B cell (primary cell): ENCODE measurements at regions not wholly inside any gene's neighbourhood (a gene's known extent, or its start where the extent isn't known, plus 50 kb on each side); places are given as distances from the start of the nearest gene placed in this dataset.
"Not testable (repeated sequence)": the region's sequence is repeated elsewhere in the genome, so short reads cannot be mapped to it uniquely, and the experiment has no call there.

Experiments
- ATAC-seq: fragments of 200-7000 bp; cut with Tn5 transposase; one replicate; pipeline ENCODE4 v1.10.0; 2021; ENCODE audit warnings: low read depth, mild to moderate bottlenecking, moderate number of reproducible peaks, moderate library complexity
- CTCF ChIA-PET: fragments of 350-600 bp; sonication (Branson Sonifier 250); formaldehyde crosslinking; loops from one replicate; lab custom pipeline; 2021; ENCODE audit warnings: antibody characterized with exemption, inconsistent platforms; lab: Charles Lee
- POLR2A ChIA-PET: fragments of 350-600 bp; sonication (Branson Sonifier 250); formaldehyde crosslinking; loops from one replicate; lab custom pipeline; 2021; ENCODE audit warnings: antibody characterized with exemption; lab: Charles Lee
- DNase-seq: peaks from one replicate; pipeline ENCODE4 v3.0.0; 2013
- H2AFZ ChIP-seq: 2 replicates; pipeline ENCODE4 v1.6.1; 2012; ENCODE audit warnings: mild to moderate bottlenecking, low read depth, low read length; ENCODE audit not compliant: insufficient read depth, poor library complexity, severe bottlenecking
- H3K27ac ChIP-seq, 2 donors: 1 replicate in 1 of 2; 2 replicates in 1 of 2; pipeline ENCODE4 v1.5.1; 2012 to 2013; ENCODE audit warnings: low read length in 2 of 2, mild to moderate bottlenecking in 2 of 2, moderate library complexity in 1 of 2
- H3K27me3 ChIP-seq, 4 experiments: fragments of 200-600 bp in 1 of 4; sonication (generic) in 1 of 4; replicated peaks in 1 of 4; 1 replicate in 2 of 4; 2 replicates in 2 of 4; pipeline versions ENCODE4 v1.6.1 to v1.7.0; 2013 to 2016; ENCODE audit warnings: low read length in 3 of 4, mild to moderate bottlenecking in 2 of 4, mixed read lengths in 1 of 4, moderate library complexity in 1 of 4; ENCODE audit not compliant: insufficient read depth in 4 of 4, control insufficient read depth in 3 of 4; ENCODE audit errors: control extremely low read depth in 1 of 4
- H3K36me3 ChIP-seq, 2 experiments: replicated peaks in 1 of 2; 1 replicate in 1 of 2; 2 replicates in 1 of 2; pipeline versions ENCODE4 v1.6.1 to v1.7.1; 2013; ENCODE audit warnings: low read length in 1 of 2; ENCODE audit not compliant: insufficient read depth in 2 of 2, control insufficient read depth in 1 of 2; ENCODE audit errors: control extremely low read depth in 1 of 2, extremely low read depth in 1 of 2
- H3K4me1 ChIP-seq, 2 donors: fragments of 200-600 bp in 1 of 2; sonication (generic) in 1 of 2; 1 replicate in 1 of 2; 2 replicates in 1 of 2; pipeline versions ENCODE4 v1.5.1 to v1.6.1; 2013 to 2017; ENCODE audit warnings: low read length in 2 of 2; ENCODE audit not compliant: control insufficient read depth in 2 of 2, insufficient read depth in 2 of 2
- H3K4me2 ChIP-seq: replicated peaks from 2 replicates; pipeline ENCODE3; 2012; ENCODE audit warnings: mild to moderate bottlenecking, low read depth, low read length; ENCODE audit not compliant: poor library complexity, severe bottlenecking
- H3K4me3 ChIP-seq, 5 experiments: fragments of 200-600 bp in 1 of 5; sonication (generic) in 1 of 5; 1 replicate in 3 of 5; 2 replicates in 2 of 5; pipeline versions ENCODE4 v1.5.1 to v1.7.0; 2011 to 2016; ENCODE audit warnings: low read length in 4 of 5, mild to moderate bottlenecking in 4 of 5, low read depth in 2 of 5, control low read depth in 1 of 5, moderate library complexity in 1 of 5; ENCODE audit not compliant: insufficient read depth in 1 of 5; ENCODE audit errors: control extremely low read depth in 1 of 5, extremely low read depth in 1 of 5
- H3K79me2 ChIP-seq: fragments of 200-600 bp; sonication (generic); one replicate; pipeline ENCODE4 v1.6.0; 2016; ENCODE audit warnings: low read length; ENCODE audit not compliant: control insufficient read depth, insufficient read depth
- H3K9ac ChIP-seq: fragments of 200-600 bp; sonication (generic); 2 replicates; pipeline ENCODE4 v1.6.1; 2017; ENCODE audit warnings: mild to moderate bottlenecking, low read length, moderate library complexity
- H3K9me3 ChIP-seq, 3 donors: one replicate each; pipeline versions ENCODE4 v1.6.1 to v1.7.1; 2013; ENCODE audit warnings: low read length in 2 of 3; ENCODE audit not compliant: control insufficient read depth in 2 of 3, insufficient read depth in 1 of 3; ENCODE audit errors: control extremely low read depth in 1 of 3
- H4K20me1 ChIP-seq: 2 replicates; pipeline ENCODE4 v1.6.0; 2012; ENCODE audit warnings: mild to moderate bottlenecking, low read length; ENCODE audit not compliant: insufficient read depth, control insufficient read depth, poor library complexity, severe bottlenecking
- H3K27ac Mint-ChIP-seq: one replicate; pipeline ENCODE4 v1.8.0; 2021; ENCODE audit warnings: mixed read lengths
- H3K27me3 Mint-ChIP-seq: one replicate; pipeline ENCODE4 v1.8.0; 2021; ENCODE audit warnings: mixed read lengths
- H3K4me1 Mint-ChIP-seq: one replicate; pipeline ENCODE4 v1.8.0; 2021; ENCODE audit warnings: mixed read lengths
- H3K4me3 Mint-ChIP-seq: one replicate; pipeline ENCODE4 v1.8.0; 2021; ENCODE audit warnings: mixed read lengths
- H3K9me3 Mint-ChIP-seq: one replicate; pipeline ENCODE4 v1.8.0; 2022; ENCODE audit warnings: mixed read lengths; ENCODE audit not compliant: insufficient read depth
- CTCF ChIP-seq: fragments of 200-600 bp; IDR thresholded peaks from one replicate; pipeline ENCODE4 v1.8.0; 2022; ENCODE audit warnings: antibody characterized with exemption, mild to moderate bottlenecking
- EZH2 ChIP-seq: IDR thresholded peaks from 2 replicates; pipeline ENCODE4 v1.6.1; 2012; ENCODE audit warnings: borderline replicate concordance, low read depth, mild to moderate bottlenecking, moderate library complexity, low read length; ENCODE audit not compliant: insufficient read depth, poor library complexity, severe bottlenecking
- WGBS: methylation state at CpG from one replicate; pipeline ENCODE4 v1.1.5; 2013; ENCODE audit warnings: missing lambda C conversion rate; ENCODE audit not compliant: insufficient coverage; 5-methylcytosine and 5-hydroxymethylcytosine counted together
- intact Hi-C: fragments of 100-400 bp; cut with micrococcal nuclease; formaldehyde crosslinking; loops from one replicate; pipeline ENCODE4 v1.10.0; 2022

DNA sequence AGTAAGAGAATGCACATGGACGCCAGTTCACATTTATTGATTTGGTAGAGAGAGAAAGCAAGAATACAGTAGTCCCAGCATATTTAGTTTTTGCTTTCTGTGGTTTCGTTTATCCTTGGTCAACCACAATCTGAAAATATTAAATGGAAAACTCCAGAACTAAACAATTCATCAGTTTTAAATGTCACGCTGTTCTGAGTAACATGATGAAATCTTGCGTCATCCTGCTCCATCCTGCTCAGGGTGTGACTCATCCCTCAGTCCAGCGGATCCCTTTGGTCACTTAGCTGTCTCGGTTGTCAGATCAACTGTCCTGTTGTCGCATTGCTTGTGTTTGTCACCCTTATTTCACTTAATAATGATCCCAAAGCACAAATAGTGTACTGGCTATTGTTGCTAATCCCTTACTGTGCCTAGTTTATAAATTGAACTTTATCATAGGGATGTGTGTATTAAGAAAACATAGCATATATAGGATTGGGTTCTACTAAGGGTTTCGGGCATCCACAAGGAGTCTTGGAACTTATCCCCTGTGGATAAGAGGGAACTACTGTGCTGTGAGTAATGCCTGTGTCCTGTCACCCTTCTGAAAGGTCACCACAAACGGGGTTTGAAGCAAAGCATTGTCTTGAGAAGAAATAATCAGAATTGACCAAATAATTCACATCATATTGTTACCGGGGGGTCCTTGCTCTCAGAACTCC lies 73.6 kb downstream of the OTUD1 start:
- no peaks in the 10 kb centered on the region for H3K79me2 ChIP-seq
- no peak overlapping the region for H3K9ac ChIP-seq
- Mint-ChIP-seq H3K9me3 (no peaks in the 10 kb centered on the region), H3K4me1 (no peaks in the 10 kb centered on the region), H3K27ac (no peak overlapping the region), H3K27me3 (peaks cover 15% of the 10 kb centered on the region), H3K4me3 (no peak overlapping the region)
- no peak overlapping the region for H3K4me2 ChIP-seq
- no peaks in the 10 kb centered on the region for H3K4me1 ChIP-seq
- no peaks in the 10 kb centered on the region for H4K20me1 ChIP-seq
- H3K9me3 ChIP-seq = peaks cover 0 to 8% (median 0%) of the 10 kb centered on the region in 3 donors
- ATAC-seq = no peak
- no peak for DNase-seq
- 94% methylated on average over 7 of the region's 10 CpGs for whole genome bisulfite sequencing
- ChIA-PET CTCF (interaction anchor here (1.1 to 1.5 kb wide), 2 partner anchors 180 to 197 kb away, joined by 3 read pairs; no protein-coding TSS in a partner anchor), POLR2A (no interaction called here)
- no peak overlapping the region for H3K27ac ChIP-seq
- peaks cover 0 to 18% (median 4%) of the 10 kb centered on the region in 4 experiments for H3K27me3 ChIP-seq
- H3K36me3 ChIP-seq = no peaks in the 10 kb centered on the region
- TF ChIP-seq EZH2 (no peak), CTCF (no peak)
- intact Hi-C loops = no loop called here
- H3K4me3 ChIP-seq = no peak overlapping the region
- H2AFZ ChIP-seq = no peak overlapping the region

GRCh38 chr10:23513621-23514020 lies 74.7 kb downstream of the OTUD1 start:
- H3K4me1 ChIP-seq, H3K36me3 ChIP-seq, H3K9me3 ChIP-seq, H3K4me1 Mint-ChIP-seq, POLR2A ChIA-PET, H2AFZ ChIP-seq, H3K4me2 ChIP-seq, H3K79me2 ChIP-seq, DNase-seq, H3K27ac ChIP-seq, intact Hi-C loops, H3K9me3 Mint-ChIP-seq, H4K20me1 ChIP-seq, H3K4me3 ChIP-seq, H3K9ac ChIP-seq, H3K4me3 Mint-ChIP-seq, ATAC-seq, H3K27ac Mint-ChIP-seq: not testable (repeated sequence)
- peaks cover 15% of the 10 kb centered on the region for H3K27me3 Mint-ChIP-seq
- CTCF ChIA-PET = interaction anchor here (1.5 kb wide), 1 partner anchor 182 kb away, joined by 3 read pairs; no protein-coding TSS in a partner anchor
- H3K27me3 ChIP-seq = peaks cover 0 to 18% (median 4%) of the 10 kb centered on the region in 4 experiments
- WGBS = 94% methylated on average over 3 of the region's 7 CpGs
